NCI-H128 (cell line): ENCODE measurements at regions not wholly inside any gene's neighbourhood (a gene's known extent, or its start where the extent isn't known, plus 50 kb on each side); places are given as distances from the start of the nearest gene placed in this dataset.
"Not testable (repeated sequence)": the region's sequence is repeated elsewhere in the genome, so short reads cannot be mapped to it uniquely, and the experiment has no call there.

ENCODE experiments used
- DNase-seq: peaks from one replicate; lab custom pipeline; 2025; ENCODE audit not compliant: unreplicated experiment; lab: John Stamatoyannopoulos, UW

DNA sequence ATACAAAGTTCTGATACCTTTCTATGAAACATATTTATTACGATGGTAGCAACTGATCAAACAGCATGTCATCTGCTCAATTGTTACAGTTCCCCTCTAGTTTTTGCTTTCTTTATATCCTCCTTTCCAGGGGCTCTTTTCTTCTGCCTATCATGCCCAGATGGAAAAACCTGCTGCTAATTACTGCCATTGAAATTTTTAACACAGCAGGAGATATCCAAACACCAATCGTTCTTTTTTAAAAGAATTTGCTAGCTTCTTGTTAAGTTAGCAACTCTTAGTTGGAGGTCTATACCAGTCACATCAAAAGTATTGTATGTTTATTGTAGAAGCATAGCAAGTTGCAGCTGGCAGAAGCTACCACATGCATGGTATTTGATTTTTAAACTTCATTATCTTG, 768.5 kb downstream of the NXPH1 start:
- no peak for DNase-seq

DNA sequence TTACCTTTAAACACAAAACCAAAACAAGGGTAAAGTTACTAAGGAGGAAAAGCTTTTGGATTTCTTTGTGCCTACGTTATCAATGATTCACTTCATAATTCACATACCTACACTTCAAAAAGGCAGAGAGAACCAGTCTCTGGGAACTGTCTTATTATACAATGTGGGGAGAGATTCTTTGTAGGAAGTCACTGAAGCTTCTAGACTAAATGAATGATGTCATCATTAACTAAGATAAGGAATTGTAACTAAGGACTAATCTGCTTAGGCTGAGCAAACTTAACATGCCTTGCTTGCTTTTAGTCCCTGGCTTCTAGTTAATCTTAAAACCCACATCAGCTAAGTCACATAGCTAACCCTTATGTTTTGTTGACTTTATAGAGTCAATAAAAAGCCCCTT, 771.2 kb downstream of the NXPH1 start:
- DNase-seq, result no peak

DNA sequence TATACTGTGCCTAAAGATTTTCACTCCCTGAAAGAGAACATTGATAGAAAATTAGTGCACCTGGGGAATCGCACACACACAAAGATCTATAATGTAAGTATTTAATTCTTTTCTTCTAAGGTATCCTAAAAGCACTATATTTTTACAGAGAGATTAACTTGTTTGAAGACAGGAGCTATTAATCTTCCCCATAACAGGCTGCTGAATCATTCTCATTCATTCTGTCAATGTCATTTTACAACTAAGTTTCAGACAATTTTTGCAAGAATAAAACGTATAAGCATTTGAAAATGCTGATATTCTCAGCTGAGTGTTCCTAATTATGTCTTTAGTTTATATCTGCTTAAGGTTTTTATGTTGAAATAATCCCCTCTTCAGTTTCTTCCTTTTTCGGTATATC, 776.7 kb downstream of the NXPH1 start:
- no peak for DNase-seq

DNA sequence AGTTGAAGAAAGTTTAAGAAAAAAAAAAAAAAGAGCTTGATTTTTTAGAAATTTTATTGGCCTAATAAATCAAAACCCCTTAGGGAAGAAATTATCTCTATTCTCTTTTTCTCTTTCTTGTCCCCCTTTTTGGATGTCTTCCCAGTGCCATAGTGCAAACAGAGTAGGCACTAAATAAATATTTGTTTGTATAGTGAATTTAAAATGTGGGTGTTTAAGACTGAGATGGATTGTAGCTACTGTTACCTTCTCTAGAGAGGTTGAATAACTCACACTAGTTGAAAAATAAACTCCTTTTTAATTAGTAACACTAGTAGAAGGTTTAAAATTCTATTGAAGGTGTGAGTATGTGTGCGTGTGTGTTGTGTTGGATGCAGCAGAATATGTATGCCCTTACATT, 783.8 kb downstream of the NXPH1 start:
- DNase-seq, result no peak

DNA sequence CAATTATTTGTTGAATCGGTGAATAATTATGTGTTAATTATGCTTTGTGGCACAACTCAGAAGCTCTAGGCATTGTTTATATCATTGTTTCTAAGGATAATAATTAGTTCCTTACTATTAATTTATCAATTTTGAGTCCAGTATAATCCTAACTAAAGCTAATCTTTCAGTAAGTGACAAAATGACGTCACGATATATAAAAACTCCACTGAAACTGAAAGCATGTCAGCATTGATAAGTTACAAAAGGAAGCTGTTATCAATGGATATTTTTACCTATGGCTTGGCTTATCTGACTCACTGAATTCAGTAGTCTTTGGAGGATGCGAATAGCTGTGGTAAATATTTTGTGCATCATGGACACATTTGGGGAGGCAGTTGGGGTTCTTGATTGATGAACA, 793.1 kb downstream of the NXPH1 start:
- no peak for DNase-seq

DNA sequence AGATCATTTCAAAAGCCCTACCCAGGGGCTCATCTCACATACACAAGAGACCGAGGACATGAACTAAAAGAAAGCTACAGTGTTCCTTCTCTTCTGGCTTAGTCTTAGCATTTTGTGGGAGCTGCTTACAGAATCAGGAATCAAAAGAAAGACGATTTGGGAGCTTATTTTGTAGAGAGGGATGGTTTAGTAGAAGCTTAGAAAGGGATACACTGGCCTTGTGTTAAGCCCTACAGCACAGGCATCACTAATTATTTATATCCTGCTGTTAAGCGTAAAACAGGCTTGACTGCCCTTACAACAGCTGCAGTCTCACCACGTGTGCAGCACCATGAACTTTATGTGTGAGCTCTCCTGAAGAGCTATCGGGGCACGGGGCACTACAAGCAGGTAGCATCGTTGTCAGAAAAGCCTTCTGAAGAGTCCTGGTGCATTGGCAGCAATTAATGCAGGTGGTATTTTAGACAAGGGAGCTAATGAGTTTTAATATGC, 798.3 kb downstream of the NXPH1 start:
- DNase-seq, result no peak

DNA sequence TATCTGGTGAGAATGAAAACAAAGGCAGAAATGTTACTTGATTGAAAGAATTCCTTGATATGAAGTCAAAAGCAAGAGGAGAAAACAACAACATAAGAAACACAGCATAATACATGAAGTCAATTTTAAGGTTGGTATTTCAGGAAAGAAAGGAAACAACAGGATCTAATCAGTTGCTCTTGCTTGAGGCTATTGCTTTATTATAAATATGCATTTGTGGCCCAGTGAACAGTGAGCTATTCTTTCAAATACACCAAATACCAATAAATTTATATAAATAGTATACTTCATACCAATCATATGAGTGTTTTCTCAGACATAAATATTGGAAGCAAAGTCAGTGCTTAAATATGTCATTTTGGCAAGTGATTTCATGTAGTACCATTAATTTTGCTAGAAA, 806.6 kb downstream of the NXPH1 start:
- no peak for DNase-seq

DNA sequence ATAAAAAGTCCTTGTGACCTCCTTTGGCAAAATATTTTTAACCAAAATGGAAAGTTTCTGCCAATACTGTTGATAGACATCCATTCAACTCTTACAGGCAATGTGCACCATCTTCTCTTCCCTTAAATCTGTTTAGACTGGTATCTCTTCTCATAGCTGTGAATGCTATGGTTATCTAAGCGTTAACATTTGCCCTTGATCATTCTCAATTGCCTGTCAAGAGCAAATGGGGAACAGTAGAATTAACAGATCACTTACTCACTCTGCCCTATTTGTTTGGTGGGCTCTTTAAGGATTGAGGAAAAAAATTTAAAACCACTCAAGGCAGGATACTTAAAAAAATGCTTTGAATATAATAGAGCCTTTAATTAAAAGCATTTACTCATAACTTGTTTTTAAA, 808.4 kb downstream of the NXPH1 start:
- DNase-seq, result no peak

DNA sequence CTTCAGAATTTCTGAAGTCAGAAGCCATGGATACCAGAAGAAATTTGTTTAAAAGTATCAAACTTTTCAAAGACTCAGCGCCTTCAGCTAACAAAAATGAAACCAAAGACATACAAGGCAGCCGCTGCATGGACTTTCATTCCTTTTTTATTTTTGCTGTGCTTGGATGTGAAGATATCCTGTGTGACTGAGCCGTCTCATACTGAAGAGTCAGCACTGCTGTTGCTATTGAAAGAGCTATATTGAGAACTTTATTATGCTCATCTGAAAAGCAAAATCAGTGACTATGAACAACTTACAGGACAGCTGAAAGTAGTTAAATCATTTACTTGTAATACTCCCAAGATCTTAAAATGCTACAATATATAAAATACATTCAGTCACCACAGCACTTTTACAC, 809.2 kb downstream of the NXPH1 start:
- no peak for DNase-seq

DNA sequence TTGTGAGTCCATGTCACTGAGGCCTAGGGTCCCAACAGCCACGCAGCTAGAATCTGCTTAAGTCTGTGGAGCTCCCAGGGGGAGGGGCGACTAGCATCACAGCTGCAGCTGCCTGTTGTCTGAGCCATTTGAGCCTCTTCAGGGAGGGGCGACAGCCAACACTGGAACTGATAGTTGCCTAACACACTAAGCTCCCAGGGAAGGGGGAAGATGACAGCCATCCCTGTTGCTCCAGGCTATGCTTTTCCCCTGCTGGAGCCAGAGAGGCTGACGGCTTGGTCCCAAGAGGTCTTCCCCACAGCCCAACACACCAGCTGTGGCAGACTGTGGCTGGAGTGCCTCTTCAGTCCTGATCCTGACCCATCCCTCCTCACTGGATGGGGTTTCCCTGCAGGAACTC, 817.5 kb downstream of the NXPH1 start:
- no peak for DNase-seq

DNA sequence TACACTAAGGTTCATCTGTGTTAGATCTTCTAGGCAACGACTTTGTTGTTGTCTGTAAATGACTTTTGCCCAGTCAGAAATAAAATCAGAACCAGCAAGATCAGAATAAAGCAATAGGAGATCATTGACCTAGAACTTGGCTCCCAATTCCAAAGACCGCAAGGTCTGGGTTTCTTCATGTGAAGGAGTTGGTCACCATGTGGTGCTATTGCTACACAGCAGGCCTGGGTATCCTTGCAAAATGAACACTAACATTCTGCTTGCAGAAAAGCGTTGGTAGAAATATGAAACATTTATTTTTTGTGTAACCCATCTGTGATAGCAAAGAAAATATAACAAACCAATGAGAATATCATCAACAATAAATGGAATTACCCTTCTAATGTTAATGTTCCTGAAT, 831.0 kb downstream of the NXPH1 start:
- DNase-seq, result no peak

DNA sequence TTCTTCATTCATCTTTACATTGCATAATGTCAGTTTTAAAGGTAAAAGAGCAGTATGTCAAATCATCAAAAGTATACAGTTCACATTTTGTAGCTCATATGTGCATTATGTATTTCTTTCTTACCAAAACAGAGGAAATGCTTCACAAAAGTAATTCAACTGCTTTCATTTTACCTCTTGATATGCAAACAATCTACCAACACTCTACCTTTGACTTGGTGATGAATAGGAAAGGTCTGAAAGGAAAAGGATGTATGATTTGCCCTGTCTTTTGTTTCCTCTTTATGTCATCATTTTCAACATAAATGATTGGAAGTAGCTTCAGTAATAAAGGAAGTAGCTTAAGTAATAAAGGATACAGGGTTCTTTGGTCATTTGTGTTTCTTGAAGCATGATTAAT, 846.7 kb downstream of the NXPH1 start:
- DNase-seq, result no peak

DNA sequence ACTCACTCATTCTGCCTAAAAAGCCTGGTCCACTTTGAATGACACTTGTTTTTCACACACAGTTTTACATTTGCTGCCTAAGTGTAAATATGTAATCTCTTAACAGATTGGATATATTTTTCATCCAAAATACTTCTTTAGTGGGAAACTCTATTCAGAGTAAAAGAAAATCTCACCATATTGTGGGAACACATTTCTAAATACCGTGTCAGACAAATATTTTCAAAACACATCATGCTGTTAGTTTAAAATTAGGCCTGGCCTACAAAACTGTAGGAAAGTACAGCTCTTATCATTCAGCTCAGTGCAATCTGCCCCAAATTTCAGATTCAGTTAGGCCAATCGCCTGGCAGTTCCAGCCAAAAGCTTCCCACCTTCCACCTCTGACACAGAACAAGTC, 849.8 kb downstream of the NXPH1 start:
- no peak for DNase-seq

DNA sequence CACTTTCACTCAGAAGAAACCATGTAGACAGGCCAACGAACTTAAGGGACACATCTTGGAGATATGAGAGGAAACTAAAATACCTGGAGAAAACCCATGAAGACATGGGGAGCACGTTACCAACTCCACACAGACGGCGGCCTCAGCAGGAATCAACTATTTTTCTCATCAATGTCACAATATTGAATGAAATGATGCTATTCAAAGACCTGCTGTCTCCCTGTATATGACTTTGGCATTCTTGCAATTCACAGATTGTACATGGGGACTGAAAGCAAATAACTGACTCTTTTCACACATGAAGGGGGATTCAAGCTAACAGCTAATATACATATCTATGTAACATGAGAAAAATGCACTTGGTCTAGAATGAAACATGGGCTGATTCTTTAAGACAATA, 869.0 kb downstream of the NXPH1 start:
- DNase-seq, result no peak

DNA sequence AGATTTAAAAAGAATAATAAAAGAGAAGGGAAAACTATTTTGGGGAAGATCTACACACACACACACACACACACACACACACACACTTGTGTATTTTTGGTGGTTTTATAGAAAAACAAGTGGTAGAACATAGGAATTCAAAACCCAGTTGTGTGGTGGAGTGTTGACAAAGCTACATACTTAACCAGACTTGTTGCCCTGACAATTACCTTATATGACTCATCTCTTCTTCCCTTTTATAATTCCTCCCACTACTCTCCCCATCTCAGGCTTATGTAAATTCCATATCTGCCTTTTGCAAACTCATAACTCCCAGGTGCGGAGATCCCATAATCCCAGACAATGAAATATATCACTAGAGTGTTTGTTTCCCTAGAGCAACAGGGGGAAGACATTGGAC, 873.7 kb downstream of the NXPH1 start:
- DNase-seq, result no peak

DNA sequence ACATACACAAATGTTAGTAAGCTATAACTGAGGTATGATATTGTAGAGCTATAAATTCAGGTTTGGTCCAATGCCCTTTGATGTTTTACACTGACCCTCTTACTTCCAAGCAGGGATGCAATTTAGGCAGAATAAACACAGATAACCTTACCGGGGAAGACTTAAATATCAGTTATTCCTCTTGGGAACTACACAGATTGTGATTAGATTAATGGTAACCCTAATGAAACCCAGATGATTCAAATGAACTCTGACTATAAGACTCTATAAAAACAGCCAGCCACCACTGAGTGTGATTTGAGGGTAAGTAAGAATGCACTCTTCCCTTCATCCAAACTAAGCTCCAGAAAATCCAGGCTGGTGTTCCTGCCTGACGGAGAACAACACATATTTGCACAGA, 891.1 kb downstream of the NXPH1 start:
- no peak for DNase-seq

DNA sequence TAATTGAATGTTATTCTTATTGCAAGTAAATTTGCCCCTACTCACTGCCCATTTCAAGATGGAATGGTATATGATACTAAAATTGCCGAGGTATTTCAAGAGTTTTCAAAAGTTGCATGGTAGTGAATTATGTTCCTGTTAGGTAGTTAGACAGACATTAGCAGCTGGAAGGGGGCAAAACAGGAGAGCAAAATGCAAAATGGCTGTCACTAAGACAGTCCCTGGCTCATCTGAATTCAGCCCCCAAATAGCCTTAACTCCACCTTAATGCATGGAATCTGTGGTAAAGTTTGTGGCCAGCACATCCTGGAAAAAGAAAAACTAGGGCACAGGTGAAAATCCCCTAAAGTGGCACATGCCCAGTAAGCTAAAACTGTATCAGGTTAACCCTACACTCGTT, 894.9 kb downstream of the NXPH1 start:
- no peak for DNase-seq

DNA sequence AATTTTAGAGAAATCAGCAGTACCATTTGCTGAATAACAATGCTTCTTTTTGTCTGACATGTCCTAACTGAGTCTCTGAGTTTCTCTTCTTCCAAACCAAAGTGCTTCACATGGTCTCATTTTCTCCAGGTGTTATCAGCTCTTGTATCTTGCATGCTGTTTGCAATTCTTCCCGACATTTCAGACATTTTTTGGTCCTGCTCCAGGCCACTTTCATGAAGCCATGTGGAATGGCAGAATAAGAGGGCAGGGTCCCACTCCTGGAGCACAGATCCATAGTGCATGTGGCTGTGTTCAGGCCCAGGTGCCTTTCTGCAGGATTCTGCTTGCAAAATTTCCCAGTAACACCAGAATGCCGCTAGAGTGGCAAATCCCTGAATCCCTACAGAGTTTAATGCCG, 916.2 kb downstream of the NXPH1 start:
- no peak for DNase-seq

DNA sequence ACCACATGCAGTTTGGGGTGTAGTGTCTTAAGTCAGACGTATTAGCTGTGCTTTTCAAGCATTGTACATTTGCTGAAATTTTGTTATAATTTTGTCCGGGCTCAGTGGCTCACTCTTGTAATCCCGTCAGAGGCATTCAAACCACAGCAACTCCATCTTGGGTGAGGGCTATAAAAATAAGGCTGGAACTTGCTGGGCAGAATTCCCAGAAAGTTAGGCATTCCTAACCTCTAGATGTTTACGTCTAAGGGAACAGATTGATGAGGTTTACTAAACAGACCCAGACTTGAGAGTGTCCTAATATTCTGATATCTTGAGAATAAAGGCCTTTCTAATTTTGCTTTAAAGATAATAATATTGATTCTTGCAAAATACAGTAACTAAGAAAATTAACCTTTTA, 957.8 kb downstream of the NXPH1 start:
- DNase-seq, result no peak

DNA sequence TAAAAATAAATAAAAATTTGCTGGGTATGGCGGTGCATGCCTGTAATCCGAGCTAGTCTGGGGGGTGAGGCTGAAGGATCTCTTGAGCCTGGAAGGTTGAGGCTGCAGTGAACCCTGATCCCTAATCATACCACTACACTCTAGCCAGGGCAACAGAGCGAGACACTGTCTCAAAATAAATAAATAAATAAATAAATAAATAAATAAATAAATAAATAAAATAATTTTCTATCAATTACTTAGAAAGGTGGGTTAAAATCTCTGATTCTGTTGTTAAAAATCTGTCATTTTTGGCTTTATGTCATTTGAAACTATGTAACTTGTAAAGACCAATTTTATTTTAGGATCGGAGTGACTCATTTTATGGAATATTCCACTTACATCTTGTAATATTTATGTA, 958.6 kb downstream of the NXPH1 start:
- no peak for DNase-seq

DNA sequence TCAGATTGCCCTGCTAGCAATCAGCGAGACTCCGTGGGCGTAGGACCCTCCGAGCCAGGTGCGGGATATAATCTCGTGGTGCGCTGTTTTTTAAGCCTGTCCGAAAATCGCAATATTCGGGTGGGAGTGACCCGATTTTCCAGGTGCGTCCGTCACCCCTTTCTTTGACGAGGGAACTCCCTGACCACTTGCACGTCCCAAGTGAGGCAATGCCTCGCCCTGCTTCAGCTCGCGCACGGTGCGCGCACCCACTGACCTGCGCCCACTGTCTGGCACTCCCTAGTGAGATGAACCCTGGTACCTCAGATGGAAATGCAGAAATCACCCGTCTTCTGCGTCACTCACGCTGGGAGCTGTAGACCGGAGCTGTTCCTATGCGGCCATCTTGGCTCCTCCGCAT, 971.0 kb downstream of the NXPH1 start:
- not testable (repeated sequence) for DNase-seq

DNA sequence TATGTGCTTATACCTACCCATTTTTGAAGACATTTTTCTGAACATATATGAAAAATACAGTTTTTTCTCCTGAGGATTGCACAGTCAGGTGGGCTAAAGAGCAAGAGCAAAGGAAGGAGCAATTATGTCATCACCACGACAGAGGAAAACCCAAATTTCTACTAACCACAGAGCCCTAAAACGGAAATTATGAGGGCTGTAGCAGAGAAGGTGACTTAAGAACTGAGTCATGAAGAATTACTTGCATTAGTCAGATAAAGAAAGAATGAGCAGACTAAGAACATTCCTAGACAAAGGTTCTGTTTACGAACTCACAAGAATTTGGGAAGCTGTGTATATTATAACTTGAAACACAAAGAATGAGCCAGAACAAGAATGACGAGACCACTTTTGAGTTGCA, 974.4 kb downstream of the NXPH1 start:
- no peak for DNase-seq

DNA sequence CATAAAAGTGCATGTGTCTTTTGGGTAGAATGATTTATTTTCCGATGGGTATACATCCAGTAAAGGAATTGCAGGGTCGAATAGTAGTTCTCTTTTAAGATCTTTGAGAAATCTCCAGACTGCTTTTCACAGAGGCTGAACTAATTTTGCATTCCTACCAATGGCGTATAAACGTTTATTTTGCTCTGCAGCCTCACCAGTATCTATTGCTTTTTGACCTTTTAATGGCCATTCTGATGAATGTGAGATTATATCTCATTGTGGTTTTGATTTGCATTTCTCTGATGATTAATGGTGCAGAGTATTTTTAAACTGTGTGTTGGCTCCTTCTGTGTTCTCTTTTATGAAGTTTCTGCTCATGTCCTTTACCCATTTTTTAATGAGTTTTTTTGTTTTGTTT, 1020.1 kb downstream of the NXPH1 start:
- no peak for DNase-seq

DNA sequence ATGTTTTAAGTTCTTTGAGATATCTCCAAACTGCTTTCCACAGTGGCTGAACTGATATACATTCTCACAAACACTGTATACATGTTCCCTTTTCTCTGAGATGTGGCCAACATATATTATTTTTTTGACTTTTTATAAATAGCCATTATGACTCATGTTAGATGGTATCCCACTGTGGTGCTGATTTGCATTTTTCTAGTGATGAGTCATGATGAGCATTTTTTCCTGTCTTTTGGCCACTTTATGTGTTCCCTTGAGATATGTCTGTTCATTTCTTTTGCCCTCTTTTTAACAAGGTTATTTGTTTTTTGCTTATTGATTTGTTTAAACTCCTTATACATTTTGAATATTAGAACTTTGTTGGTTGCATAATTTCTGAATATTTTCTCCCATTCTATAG, 1055.1 kb downstream of the NXPH1 start:
- no peak for DNase-seq
